ENCODE measurements at regions not wholly inside any gene's neighbourhood (a gene's known extent, or its start where the extent isn't known, plus 50 kb on each side); places are given as distances from the start of the nearest gene placed in this dataset.

- no peak overlapping the region for H3K27ac ChIP-seq
- no peak for TF ChIP-seq ZFX (IDR thresholded peaks at IDR 0.05; ENCODE audit: borderline replicate concordance)
- no peak for TF ChIP-seq CTCF (IDR thresholded peaks at IDR 0.05)
These were observed 218.9 kb downstream of the AACS start for GRCh38 chr12:125284087-125284486.

GRCh38 chr12:125284945-125285685, 219.9 kb downstream of the AACS start:
- TF ChIP-seq ZFX (IDR thresholded peaks at IDR 0.05; ENCODE audit: borderline replicate concordance) (no peak), CTCF (IDR thresholded peaks at IDR 0.05) (no peak)
- no peak overlapping the region for H3K27ac ChIP-seq

GRCh38 chr12:125286005-125286727, 220.9 kb downstream of the AACS start:
- TF ChIP-seq CTCF (IDR thresholded peaks at IDR 0.05) (no peak), ZFX (IDR thresholded peaks at IDR 0.05; ENCODE audit: borderline replicate concordance) (no peak)
- H3K27ac ChIP-seq = no peak overlapping the region

- TF ChIP-seq ZFX (IDR thresholded peaks at IDR 0.05; ENCODE audit: borderline replicate concordance) (no peak), CTCF (IDR thresholded peaks at IDR 0.05) (no peak)
- H3K27ac ChIP-seq = no peak overlapping the region
These were observed 222.1 kb downstream of the AACS start for GRCh38 chr12:125287155-125287847.

GRCh38 chr12:125288931-125289928, 224.0 kb downstream of the AACS start:
- no peak for TF ChIP-seq ZFX (IDR thresholded peaks at IDR 0.05; ENCODE audit: borderline replicate concordance)
- TF ChIP-seq CTCF (IDR thresholded peaks at IDR 0.05) = no peak
- H3K27ac ChIP-seq = no peak overlapping the region

GRCh38 chr12:125289970-125290369, 224.7 kb downstream of the AACS start:
- TF ChIP-seq ZFX (IDR thresholded peaks at IDR 0.05; ENCODE audit: borderline replicate concordance) = no peak
- no peak for TF ChIP-seq CTCF (IDR thresholded peaks at IDR 0.05)
- no peak overlapping the region for H3K27ac ChIP-seq
